ENCODE measurements at regions not wholly inside any gene's neighbourhood (a gene's known extent, or its start where the extent isn't known, plus 50 kb on each side); places are given as distances from the start of the nearest gene placed in this dataset.

DNA sequence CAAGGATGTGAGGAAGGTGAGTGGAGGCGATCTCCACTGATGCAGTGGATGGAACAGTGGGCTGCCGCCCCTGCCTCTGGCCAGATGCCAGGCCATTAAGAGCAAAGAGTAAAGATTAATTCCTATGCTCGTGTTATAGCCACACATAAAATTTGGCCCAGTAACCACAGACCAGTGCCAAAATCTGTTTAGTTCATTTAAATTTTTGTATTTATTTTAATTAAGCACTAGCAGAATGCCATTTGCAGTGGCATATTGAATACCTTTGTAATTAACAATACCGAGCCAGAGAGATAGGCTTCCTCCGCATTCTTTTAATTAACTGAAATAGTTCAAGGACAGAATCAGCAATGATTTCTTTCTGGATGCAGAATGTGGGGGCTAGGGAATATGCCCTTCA, 179.8 kb downstream of the MED10 start:
- POLR2A ChIA-PET (ENCODE audit: low non-redundant PET): no interaction called here
- BruUV-seq (replicated peaks): no TSS peak

DNA sequence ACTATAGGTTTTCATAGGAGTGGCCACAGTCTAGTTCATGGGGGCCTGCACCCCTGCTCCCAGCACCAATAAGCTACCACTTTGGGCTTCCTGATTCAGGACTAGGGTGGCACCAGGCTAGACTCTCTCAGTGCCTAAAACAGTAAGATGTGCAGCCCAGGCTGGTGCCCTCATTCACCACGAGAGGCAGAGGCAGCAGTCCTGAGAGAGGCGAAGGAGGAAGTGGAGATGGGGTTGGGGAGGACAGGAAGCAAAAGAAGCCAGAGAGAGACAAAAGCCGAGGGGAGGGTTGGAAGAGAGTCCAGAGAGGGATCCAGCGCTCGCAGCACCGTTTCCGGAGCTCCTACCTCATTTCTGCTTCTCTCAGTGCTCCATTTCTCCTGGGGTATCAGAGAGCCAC, 180.9 kb downstream of the MED10 start:
- H3K36me3 ChIP-seq (ENCODE audit: insufficient read depth, low read length, poor library complexity, severe bottlenecking): no peaks in the 10 kb centered on the region
- H3K9me3 ChIP-seq (ENCODE audit: low read depth, low read length, poor library complexity, severe bottlenecking): no peaks in the 10 kb centered on the region
- no peak overlapping the region for H3K4me3 ChIP-seq (ENCODE audit: low read depth, low read length, poor library complexity, severe bottlenecking)
- intact Hi-C loops (cut with micrococcal nuclease; ENCODE audit: unreplicated experiment): no loop called here
- BruUV-seq (replicated peaks): no TSS peak
- H3K27me3 ChIP-seq (replicated peaks; ENCODE audit: insufficient read depth, low read depth, low read length, poor library complexity): peaks cover 33% of the 10 kb centered on the region
- H3K27ac ChIP-seq (ENCODE audit: low read depth, low read length, poor library complexity, severe bottlenecking): no peak overlapping the region
- no peak for TF ChIP-seq EZH2 (IDR thresholded peaks at IDR 0.05; ENCODE audit: borderline replicate concordance, low read depth, low read length, poor library complexity, severe bottlenecking)
- TF ChIP-seq, protein P1, sequence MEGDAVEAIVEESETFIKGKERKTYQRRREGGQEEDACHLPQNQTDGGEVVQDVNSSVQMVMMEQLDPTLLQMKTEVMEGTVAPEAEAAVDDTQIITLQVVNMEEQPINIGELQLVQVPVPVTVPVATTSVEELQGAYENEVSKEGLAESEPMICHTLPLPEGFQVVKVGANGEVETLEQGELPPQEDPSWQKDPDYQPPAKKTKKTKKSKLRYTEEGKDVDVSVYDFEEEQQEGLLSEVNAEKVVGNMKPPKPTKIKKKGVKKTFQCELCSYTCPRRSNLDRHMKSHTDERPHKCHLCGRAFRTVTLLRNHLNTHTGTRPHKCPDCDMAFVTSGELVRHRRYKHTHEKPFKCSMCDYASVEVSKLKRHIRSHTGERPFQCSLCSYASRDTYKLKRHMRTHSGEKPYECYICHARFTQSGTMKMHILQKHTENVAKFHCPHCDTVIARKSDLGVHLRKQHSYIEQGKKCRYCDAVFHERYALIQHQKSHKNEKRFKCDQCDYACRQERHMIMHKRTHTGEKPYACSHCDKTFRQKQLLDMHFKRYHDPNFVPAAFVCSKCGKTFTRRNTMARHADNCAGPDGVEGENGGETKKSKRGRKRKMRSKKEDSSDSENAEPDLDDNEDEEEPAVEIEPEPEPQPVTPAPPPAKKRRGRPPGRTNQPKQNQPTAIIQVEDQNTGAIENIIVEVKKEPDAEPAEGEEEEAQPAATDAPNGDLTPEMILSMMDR (conservative IDR thresholded peaks at IDR 0.05; ENCODE audit: low read depth, low read length): no peak
- H3K4me1 ChIP-seq (ENCODE audit: insufficient read depth, low read length, poor library complexity, severe bottlenecking): no peaks in the 10 kb centered on the region
- no peak for DNase-seq (ENCODE audit: low spot score)
- POLR2A ChIA-PET (ENCODE audit: low non-redundant PET): no interaction called here
- CTCF ChIA-PET: no interaction called here

More for the DNA sequence above, 179.8 kb downstream of the MED10 start:
- Histone ChIP-seq H3K9me3 (ENCODE audit: low read depth, low read length, poor library complexity, severe bottlenecking) (no peaks in the 10 kb centered on the region), H3K36me3 (ENCODE audit: insufficient read depth, low read length, poor library complexity, severe bottlenecking) (no peaks in the 10 kb centered on the region), H3K4me3 (ENCODE audit: low read depth, low read length, poor library complexity, severe bottlenecking) (no peak overlapping the region), H3K27ac (ENCODE audit: low read depth, low read length, poor library complexity, severe bottlenecking) (no peak overlapping the region), H3K4me1 (ENCODE audit: insufficient read depth, low read length, poor library complexity, severe bottlenecking) (no peaks in the 10 kb centered on the region), H3K27me3 (replicated peaks; ENCODE audit: insufficient read depth, low read depth, low read length, poor library complexity) (peaks cover 22% of the 10 kb centered on the region)
- TF ChIP-seq, protein P1 (conservative IDR thresholded peaks at IDR 0.05; ENCODE audit: low read depth, low read length): no peak
- TF ChIP-seq EZH2 (IDR thresholded peaks at IDR 0.05; ENCODE audit: borderline replicate concordance, low read depth, low read length, poor library complexity, severe bottlenecking): no peak
- intact Hi-C loops (cut with micrococcal nuclease; ENCODE audit: unreplicated experiment): no loop called here
- DNase-seq (ENCODE audit: low spot score): no peak
- CTCF ChIA-PET: no interaction called here

DNA sequence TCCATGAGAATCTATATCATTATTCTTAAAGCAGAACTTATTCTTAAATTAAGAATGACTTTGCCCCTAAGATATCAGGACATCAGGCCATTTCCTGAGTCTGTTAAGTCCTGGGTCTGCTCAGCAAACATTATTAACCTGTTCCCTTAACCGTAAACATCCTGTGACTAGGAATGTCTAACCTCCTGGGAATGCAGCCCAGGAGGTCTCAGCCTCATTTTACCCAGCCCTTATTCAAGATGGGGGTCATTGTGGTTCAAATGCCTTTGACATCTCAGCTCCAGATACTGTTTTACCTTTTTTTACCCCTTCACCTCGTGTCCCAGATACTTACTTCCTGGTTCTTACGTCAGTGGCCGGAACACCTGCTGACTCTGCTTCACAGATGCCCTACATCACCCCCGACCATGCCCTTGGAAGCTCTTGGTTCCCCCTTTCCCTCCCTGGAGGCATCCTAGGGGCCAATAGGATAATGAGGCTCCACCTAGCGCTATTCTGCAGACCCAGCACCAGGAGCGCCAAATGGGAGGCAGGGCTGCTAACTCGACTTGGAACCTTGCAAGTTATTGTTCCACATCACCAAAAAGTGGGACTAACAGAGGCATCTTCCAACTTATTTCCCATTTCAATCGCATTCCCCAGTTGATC, 182.5 kb downstream of the MED10 start:
- POLR2A ChIA-PET (ENCODE audit: low non-redundant PET): no interaction called here
- no peak overlapping the region for H3K27ac ChIP-seq (ENCODE audit: low read depth, low read length, poor library complexity, severe bottlenecking)
- CTCF ChIA-PET: no interaction called here
- intact Hi-C loops (cut with micrococcal nuclease; ENCODE audit: unreplicated experiment): no loop called here
- peaks cover 37% of the 10 kb centered on the region for H3K27me3 ChIP-seq (replicated peaks; ENCODE audit: insufficient read depth, low read depth, low read length, poor library complexity)
- H3K4me3 ChIP-seq (ENCODE audit: low read depth, low read length, poor library complexity, severe bottlenecking): no peak overlapping the region
- H3K4me1 ChIP-seq (ENCODE audit: insufficient read depth, low read length, poor library complexity, severe bottlenecking): no peaks in the 10 kb centered on the region
- no TSS peak for BruUV-seq (replicated peaks)
- no peak for DNase-seq (ENCODE audit: low spot score)
- TF ChIP-seq EZH2 (IDR thresholded peaks at IDR 0.05; ENCODE audit: borderline replicate concordance, low read depth, low read length, poor library complexity, severe bottlenecking): no peak
- TF ChIP-seq, protein P1 (conservative IDR thresholded peaks at IDR 0.05; ENCODE audit: low read depth, low read length): no peak
- H3K36me3 ChIP-seq (ENCODE audit: insufficient read depth, low read length, poor library complexity, severe bottlenecking): no peaks in the 10 kb centered on the region
- no peaks in the 10 kb centered on the region for H3K9me3 ChIP-seq (ENCODE audit: low read depth, low read length, poor library complexity, severe bottlenecking)
